GM23248 (cell line): ENCODE measurements at regions not wholly inside any gene's neighbourhood (a gene's known extent, or its start where the extent isn't known, plus 50 kb on each side); places are given as distances from the start of the nearest gene placed in this dataset.

Source experiments
- EZH2 ChIP-seq: fragments of 200-600 bp; sonication (generic); IDR thresholded peaks from 2 replicates; pipeline ENCODE4 v1.6.1; 2018; ENCODE audit warnings: antibody characterized with exemption, mild to moderate bottlenecking; ENCODE audit not compliant: insufficient read depth, poor library complexity, severe bottlenecking
- EZH2phosphoT487 ChIP-seq: fragments of 200-600 bp; sonication (generic); IDR thresholded peaks from 2 replicates; pipeline ENCODE4 v1.6.1; 2018; ENCODE audit warnings: antibody characterized with exemption, moderate library complexity, mild to moderate bottlenecking, low read depth; ENCODE audit not compliant: insufficient read depth

DNA sequence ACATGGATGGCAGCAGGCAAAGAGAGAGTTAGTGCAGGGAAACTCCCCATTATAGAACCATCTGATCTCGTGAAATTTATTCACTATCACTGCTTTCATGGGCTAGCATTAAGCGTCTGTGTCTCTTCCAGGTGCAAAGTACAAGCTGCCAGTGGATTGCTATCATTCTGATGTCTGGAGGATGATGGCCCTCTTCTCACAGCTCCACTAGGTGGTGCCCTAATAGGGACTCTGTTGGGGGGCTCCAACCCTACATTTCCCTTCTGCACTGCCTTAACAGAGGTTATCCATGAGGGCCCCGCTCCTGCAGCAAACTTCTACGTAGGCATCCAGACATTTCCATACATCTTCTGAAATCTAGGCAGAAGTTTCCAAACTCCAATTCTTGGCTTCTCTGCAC, 347.8 kb upstream of the HS3ST5 start:
- TF ChIP-seq EZH2 (no peak), EZH2phosphoT487 (no peak)
